Body of pancreas (tissue), 4 donors: ENCODE measurements at regions not wholly inside any gene's neighbourhood (a gene's known extent, or its start where the extent isn't known, plus 50 kb on each side); places are given as distances from the start of the nearest gene placed in this dataset.

Experiments
- CTCF ChIP-seq, 7 experiments: fragments of 450-650 bp in 4 of 7; fragments of 200-600 bp in 3 of 7; sonication (generic) in 3 of 7; IDR thresholded peaks; one replicate each; pipeline ENCODE4 v1.5.1; 2016 to 2019; ENCODE audit warnings: antibody characterized with exemption in 7 of 7
- POLR2A ChIP-seq, 3 donors: fragments of 450-650 bp; IDR thresholded peaks; one replicate each; pipeline ENCODE4 v1.6.1; 2016; ENCODE audit warnings: antibody characterized with exemption in 3 of 3, mild to moderate bottlenecking in 2 of 3

GRCh38 chr16:55272744-55273143, 51.3 kb upstream of the IRX6 start:
- TF ChIP-seq CTCF (IDR thresholded peaks at IDR 0.05): no peak
- TF ChIP-seq POLR2A (IDR thresholded peaks at IDR 0.05): no peak
